Skeletal muscle cell (primary cell): ENCODE measurements at regions not wholly inside any gene's neighbourhood (a gene's known extent, or its start where the extent isn't known, plus 50 kb on each side); places are given as distances from the start of the nearest gene placed in this dataset.

ENCODE experiments used
- DNase-seq: peaks from one replicate; pipeline ENCODE4 v3.0.0-alpha.2; 2010; ENCODE audit warnings: low read depth
- H3K4me3 ChIP-seq: 2 replicates; pipeline ENCODE4 v1.5.1; 2011; ENCODE audit warnings: low read depth, mild to moderate bottlenecking, control low read depth, low read length, moderate library complexity

GRCh38 chr2:184481865-184482264 lies 116.5 kb upstream of the ZNF804A start:
- no peak overlapping the region for H3K4me3 ChIP-seq
- DNase-seq, result no peak

GRCh38 chr2:184498936-184499335 lies 99.4 kb upstream of the ZNF804A start:
- DNase-seq, result no peak
- H3K4me3 ChIP-seq, result no peak overlapping the region

GRCh38 chr2:184504252-184504651 lies 94.1 kb upstream of the ZNF804A start:
- no peak for DNase-seq
- H3K4me3 ChIP-seq, result no peak overlapping the region

- H3K4me3 ChIP-seq, result no peak overlapping the region
- no peak for DNase-seq
Measured at GRCh38 chr2:184507254-184507653, 91.1 kb upstream of the ZNF804A start.

GRCh38 chr2:184517402-184517801 lies 80.9 kb upstream of the ZNF804A start:
- no peak for DNase-seq
- no peak overlapping the region for H3K4me3 ChIP-seq

GRCh38 chr2:184520441-184520840 lies 77.9 kb upstream of the ZNF804A start:
- H3K4me3 ChIP-seq, result no peak overlapping the region
- DNase-seq, result no peak

GRCh38 chr2:184523732-184524131 lies 74.6 kb upstream of the ZNF804A start:
- no peak overlapping the region for H3K4me3 ChIP-seq
- no peak for DNase-seq

GRCh38 chr2:184524551-184525382 lies 73.6 kb upstream of the ZNF804A start:
- no peak overlapping the region for H3K4me3 ChIP-seq
- DNase-seq, result no peak

- no peak for DNase-seq
- no peak overlapping the region for H3K4me3 ChIP-seq
Measured at GRCh38 chr2:184527058-184527457, 71.3 kb upstream of the ZNF804A start.

- H3K4me3 ChIP-seq, result no peak overlapping the region
- no peak for DNase-seq
Measured at GRCh38 chr2:184528119-184528518, 70.2 kb upstream of the ZNF804A start.

- no peak for DNase-seq
- no peak overlapping the region for H3K4me3 ChIP-seq
Measured at GRCh38 chr2:184530239-184530638, 68.1 kb upstream of the ZNF804A start.

GRCh38 chr2:184530959-184531358 lies 67.4 kb upstream of the ZNF804A start:
- DNase-seq, result no peak
- no peak overlapping the region for H3K4me3 ChIP-seq

- H3K4me3 ChIP-seq, result no peak overlapping the region
- DNase-seq, result no peak
Measured at GRCh38 chr2:184532551-184532950, 65.8 kb upstream of the ZNF804A start.

- H3K4me3 ChIP-seq, result no peak overlapping the region
- no peak for DNase-seq
Measured at GRCh38 chr2:184534986-184535385, 63.3 kb upstream of the ZNF804A start.

- no peak for DNase-seq
- H3K4me3 ChIP-seq, result no peak overlapping the region
Measured at GRCh38 chr2:184540246-184540789, 58.0 kb upstream of the ZNF804A start.

- no peak overlapping the region for H3K4me3 ChIP-seq
- no peak for DNase-seq
Measured at GRCh38 chr2:184541591-184541990, 56.7 kb upstream of the ZNF804A start.

GRCh38 chr2:184543832-184544231 lies 54.5 kb upstream of the ZNF804A start:
- DNase-seq, result no peak
- H3K4me3 ChIP-seq, result no peak overlapping the region
